OCI-LY7 (cell line): ENCODE measurements at regions not wholly inside any gene's neighbourhood (a gene's known extent, or its start where the extent isn't known, plus 50 kb on each side); places are given as distances from the start of the nearest gene placed in this dataset.

Experiments
- BruUV-seq: library from RNA; stranded (reverse); fragments of 400-500 nt; replicated peaks from 2 replicates; lab custom pipeline; 2021; lab: Mats Ljungman, UMichigan
- CTCF ChIA-PET: fragments of 300-600 bp; sonication (Branson Sonifier 250); formaldehyde crosslinking; loops from one replicate; lab custom pipeline; 2022; ENCODE audit warnings: antibody characterized with exemption; ENCODE audit not compliant: unreplicated experiment; lab: Charles Lee
- POLR2A ChIA-PET: fragments of 300-600 bp; sonication (Branson Sonifier 250); formaldehyde crosslinking; loops from one replicate; lab custom pipeline; 2022; ENCODE audit warnings: antibody characterized with exemption; lab: Charles Lee
- DNase-seq: peaks from one replicate; pipeline ENCODE4 v3.0.0-alpha.2; 2015; ENCODE audit warnings: low spot score
- H2AFZ ChIP-seq: fragments of 200-600 bp; sonication (generic), shearing (Covaris generic); 2 replicates; pipeline ENCODE4 v1.6.1; 2014; ENCODE audit warnings: mild to moderate bottlenecking, antibody characterized with exemption, low read length, moderate library complexity
- H3K27ac ChIP-seq: fragments of 200-600 bp; sonication (generic); 2 replicates; pipeline ENCODE4 v1.5.1; 2014; ENCODE audit warnings: mixed run types, low read depth, mild to moderate bottlenecking, moderate library complexity, low read length, inconsistent platforms; ENCODE audit not compliant: poor library complexity, severe bottlenecking
- H3K36me3 ChIP-seq: fragments of 200-600 bp; sonication (generic); 2 replicates; pipeline ENCODE4 v1.6.1; 2014; ENCODE audit warnings: mild to moderate bottlenecking, antibody characterized with exemption, low read length, moderate library complexity, mixed read lengths; ENCODE audit not compliant: insufficient read depth
- H3K4me1 ChIP-seq: fragments of 200-600 bp; sonication (generic); 2 replicates; pipeline ENCODE4 v1.5.1; 2014; ENCODE audit warnings: mild to moderate bottlenecking, low read length; ENCODE audit not compliant: insufficient read depth, poor library complexity, severe bottlenecking
- H3K4me2 ChIP-seq: fragments of 200-600 bp; sonication (generic); 2 replicates; pipeline ENCODE4 v1.6.1; 2014; ENCODE audit warnings: mild to moderate bottlenecking, low read length
- H3K4me3 ChIP-seq: fragments of 200-600 bp; sonication (generic); 2 replicates; pipeline ENCODE4 v1.5.1; 2014; ENCODE audit warnings: mild to moderate bottlenecking, low read depth, low read length; ENCODE audit not compliant: poor library complexity, severe bottlenecking
- H3K79me2 ChIP-seq: fragments of 200-600 bp; sonication (generic); 2 replicates; pipeline ENCODE4 v1.6.1; 2016; ENCODE audit warnings: low read depth, mild to moderate bottlenecking, low read length, moderate library complexity, mixed read lengths; ENCODE audit not compliant: insufficient read depth
- H3K9me2 ChIP-seq: fragments of 200-600 bp; sonication (generic); 2 replicates; pipeline ENCODE4 v1.6.1; 2016; ENCODE audit warnings: mild to moderate bottlenecking, low read length, mixed read lengths; ENCODE audit not compliant: insufficient read depth
- H3K9me3 ChIP-seq: fragments of 200-600 bp; sonication (generic); 2 replicates; pipeline ENCODE4 v1.6.1; 2014; ENCODE audit warnings: mild to moderate bottlenecking, mixed run types, low read length, mixed read lengths
- H4K20me1 ChIP-seq: fragments of 200-600 bp; sonication (generic); 2 replicates; pipeline ENCODE4 v1.6.1; 2014; ENCODE audit warnings: mild to moderate bottlenecking, antibody characterized with exemption, low read length, moderate library complexity, mixed read lengths; ENCODE audit not compliant: insufficient read depth
- EZH2phosphoT487 ChIP-seq: fragments of 200-600 bp; sonication (generic); IDR thresholded peaks from 2 replicates; pipeline ENCODE4 v1.6.1; 2018; ENCODE audit warnings: low read depth, borderline replicate concordance, mild to moderate bottlenecking, mixed run types, antibody characterized with exemption, low read length, moderate library complexity, mixed read lengths
- intact Hi-C: fragments of 100-400 bp; cut with micrococcal nuclease; formaldehyde crosslinking; loops from one replicate; pipeline ENCODE4 v1.10.0; 2022; ENCODE audit not compliant: unreplicated experiment
- TF ChIP-seq, protein P1 (sequence below): fragments of 200-600 bp; sonication (generic); conservative IDR thresholded peaks from 2 replicates; pipeline ENCODE4 v1.5.1; 2014; ENCODE audit warnings: mild to moderate bottlenecking, antibody characterized with exemption, low read length, moderate library complexity, mixed read lengths

GRCh38 chr3:168325684-168326083, 230.0 kb upstream of the GOLIM4 start:
- TF ChIP-seq, protein P1, sequence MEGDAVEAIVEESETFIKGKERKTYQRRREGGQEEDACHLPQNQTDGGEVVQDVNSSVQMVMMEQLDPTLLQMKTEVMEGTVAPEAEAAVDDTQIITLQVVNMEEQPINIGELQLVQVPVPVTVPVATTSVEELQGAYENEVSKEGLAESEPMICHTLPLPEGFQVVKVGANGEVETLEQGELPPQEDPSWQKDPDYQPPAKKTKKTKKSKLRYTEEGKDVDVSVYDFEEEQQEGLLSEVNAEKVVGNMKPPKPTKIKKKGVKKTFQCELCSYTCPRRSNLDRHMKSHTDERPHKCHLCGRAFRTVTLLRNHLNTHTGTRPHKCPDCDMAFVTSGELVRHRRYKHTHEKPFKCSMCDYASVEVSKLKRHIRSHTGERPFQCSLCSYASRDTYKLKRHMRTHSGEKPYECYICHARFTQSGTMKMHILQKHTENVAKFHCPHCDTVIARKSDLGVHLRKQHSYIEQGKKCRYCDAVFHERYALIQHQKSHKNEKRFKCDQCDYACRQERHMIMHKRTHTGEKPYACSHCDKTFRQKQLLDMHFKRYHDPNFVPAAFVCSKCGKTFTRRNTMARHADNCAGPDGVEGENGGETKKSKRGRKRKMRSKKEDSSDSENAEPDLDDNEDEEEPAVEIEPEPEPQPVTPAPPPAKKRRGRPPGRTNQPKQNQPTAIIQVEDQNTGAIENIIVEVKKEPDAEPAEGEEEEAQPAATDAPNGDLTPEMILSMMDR, result no peak
- TF ChIP-seq EZH2phosphoT487, result no peak
- POLR2A ChIA-PET, result interaction anchor here (1.1 to 1.7 kb wide), 3 partner anchors 9 to 12 kb away, joined by 3 to 5 read pairs (median 4); no protein-coding TSS in a partner anchor
- BruUV-seq, result no TSS peak
- Histone ChIP-seq H3K9me2 (no peaks in the 10 kb centered on the region), H3K36me3 (no peaks in the 10 kb centered on the region), H3K4me3 (no peak overlapping the region), H3K27ac (no peak overlapping the region), H3K79me2 (no peaks in the 10 kb centered on the region), H3K9me3 (no peaks in the 10 kb centered on the region), H4K20me1 (no peaks in the 10 kb centered on the region), H3K4me2 (no peak overlapping the region), H3K4me1 (no peaks in the 10 kb centered on the region), H2AFZ (no peak overlapping the region)
- CTCF ChIA-PET, result no interaction called here
- intact Hi-C loops, result no loop called here
- DNase-seq, result no peak

DNA sequence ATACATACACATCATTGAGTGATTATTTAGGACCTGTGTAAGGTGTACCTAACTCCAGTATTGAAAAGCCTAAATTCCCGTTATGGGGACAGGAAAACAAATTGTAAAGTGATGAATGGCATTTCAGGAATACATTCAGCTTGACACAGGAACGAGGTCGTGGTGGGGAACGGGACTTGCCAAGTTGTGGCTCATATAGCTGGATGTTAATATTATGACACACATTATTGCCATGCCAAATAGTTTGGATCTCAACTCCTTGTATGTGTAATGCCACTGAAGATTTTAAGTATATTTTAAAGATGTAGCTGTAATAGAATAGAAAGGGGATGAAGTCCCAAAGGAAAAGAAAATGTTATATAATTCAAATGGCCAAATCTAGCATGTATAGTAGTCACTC, 227.2 kb upstream of the GOLIM4 start:
- Histone ChIP-seq H3K27ac (no peak overlapping the region), H4K20me1 (no peaks in the 10 kb centered on the region), H3K9me3 (no peaks in the 10 kb centered on the region), H3K9me2 (no peaks in the 10 kb centered on the region), H3K36me3 (no peaks in the 10 kb centered on the region), H2AFZ (no peak overlapping the region), H3K4me2 (no peak overlapping the region), H3K4me1 (no peaks in the 10 kb centered on the region), H3K4me3 (no peak overlapping the region), H3K79me2 (no peaks in the 10 kb centered on the region)
- ChIA-PET CTCF (no interaction called here), POLR2A (interaction anchor here (0.5 kb wide), 1 partner anchor 136 kb away, joined by 3 read pairs; no protein-coding TSS in a partner anchor)
- intact Hi-C loops, result no loop called here
- no TSS peak for BruUV-seq
- TF ChIP-seq, protein P1, result no peak
- no peak for TF ChIP-seq EZH2phosphoT487
- DNase-seq, result no peak

DNA sequence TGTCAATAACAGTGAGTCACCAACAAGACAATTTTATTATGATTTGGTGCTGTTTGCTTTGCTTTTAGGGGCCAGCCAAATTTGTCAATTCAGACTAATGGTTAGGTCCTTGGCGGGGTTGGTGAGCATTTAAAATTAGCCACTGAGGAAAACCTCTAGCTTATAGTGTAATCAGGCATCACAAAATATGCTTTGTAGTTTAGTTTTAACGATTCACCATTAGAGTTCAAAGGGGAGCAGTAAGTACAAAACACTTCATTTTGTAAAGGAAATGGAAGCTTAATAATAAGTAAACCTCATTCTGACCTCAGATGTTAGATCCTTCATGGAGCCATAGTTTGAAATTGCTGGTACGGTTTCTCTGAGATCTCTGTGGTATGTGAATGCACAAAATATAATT, 218.4 kb upstream of the GOLIM4 start:
- no peaks in the 10 kb centered on the region for H3K4me1 ChIP-seq
- no peaks in the 10 kb centered on the region for H3K79me2 ChIP-seq
- intact Hi-C loops, result no loop called here
- no peak overlapping the region for H2AFZ ChIP-seq
- no peak overlapping the region for H3K4me2 ChIP-seq
- POLR2A ChIA-PET, result interaction anchor here (0.6 kb wide), 1 partner anchor 228 kb away, joined by 4 read pairs; no protein-coding TSS in a partner anchor
- TF ChIP-seq, protein P1, result no peak
- DNase-seq, result no peak
- no peak overlapping the region for H3K27ac ChIP-seq
- H3K4me3 ChIP-seq, result no peak overlapping the region
- CTCF ChIA-PET, result no interaction called here
- no TSS peak for BruUV-seq
- no peaks in the 10 kb centered on the region for H4K20me1 ChIP-seq
- H3K36me3 ChIP-seq, result no peaks in the 10 kb centered on the region
- no peaks in the 10 kb centered on the region for H3K9me2 ChIP-seq
- H3K9me3 ChIP-seq, result no peaks in the 10 kb centered on the region
